ENCODE measurements at regions not wholly inside any gene's neighbourhood (a gene's known extent, or its start where the extent isn't known, plus 50 kb on each side); places are given as distances from the start of the nearest gene placed in this dataset.

DNA sequence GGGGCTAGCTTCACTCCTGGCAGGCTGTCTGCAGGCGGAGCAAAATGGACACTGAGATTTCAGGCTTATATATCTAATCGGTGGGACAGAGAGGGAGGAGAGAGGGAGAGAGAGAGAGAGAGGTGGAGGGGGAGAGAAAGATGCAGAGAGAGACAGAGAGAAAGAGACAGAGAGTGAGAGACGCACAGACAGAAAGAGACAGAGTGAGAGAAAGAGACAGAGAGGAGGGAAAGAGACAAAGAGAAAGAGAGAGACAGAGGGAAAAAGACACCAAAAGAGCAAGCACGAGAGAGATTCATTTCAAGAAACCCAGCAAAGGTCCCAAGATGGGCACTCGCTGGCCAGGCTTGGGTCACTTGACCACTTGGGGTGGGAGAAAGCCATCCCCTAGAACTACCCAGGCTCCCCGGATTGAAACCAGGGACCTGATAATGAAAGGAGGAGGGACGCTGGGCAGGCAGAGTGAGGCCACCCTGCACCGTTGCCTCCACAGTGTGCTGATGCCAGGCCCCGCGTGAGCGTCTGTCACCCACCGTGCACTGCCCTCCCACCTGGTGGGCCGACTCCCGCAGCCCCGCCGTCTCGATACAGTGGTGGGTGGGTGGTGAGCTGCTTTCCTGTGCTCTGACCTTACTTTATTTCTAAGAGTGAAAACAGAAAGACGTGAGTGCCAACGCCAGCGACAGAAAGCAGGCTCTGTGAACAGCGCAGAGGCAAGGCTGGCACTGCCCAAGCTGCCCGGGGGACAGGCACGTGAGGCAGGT, 67.9 kb upstream of the SLCO4A1 start:
- no peak for TF ChIP-seq EZH2 (IDR thresholded peaks at IDR 0.05; ENCODE audit: borderline replicate concordance, low read length)
- TF ChIP-seq, protein P1, sequence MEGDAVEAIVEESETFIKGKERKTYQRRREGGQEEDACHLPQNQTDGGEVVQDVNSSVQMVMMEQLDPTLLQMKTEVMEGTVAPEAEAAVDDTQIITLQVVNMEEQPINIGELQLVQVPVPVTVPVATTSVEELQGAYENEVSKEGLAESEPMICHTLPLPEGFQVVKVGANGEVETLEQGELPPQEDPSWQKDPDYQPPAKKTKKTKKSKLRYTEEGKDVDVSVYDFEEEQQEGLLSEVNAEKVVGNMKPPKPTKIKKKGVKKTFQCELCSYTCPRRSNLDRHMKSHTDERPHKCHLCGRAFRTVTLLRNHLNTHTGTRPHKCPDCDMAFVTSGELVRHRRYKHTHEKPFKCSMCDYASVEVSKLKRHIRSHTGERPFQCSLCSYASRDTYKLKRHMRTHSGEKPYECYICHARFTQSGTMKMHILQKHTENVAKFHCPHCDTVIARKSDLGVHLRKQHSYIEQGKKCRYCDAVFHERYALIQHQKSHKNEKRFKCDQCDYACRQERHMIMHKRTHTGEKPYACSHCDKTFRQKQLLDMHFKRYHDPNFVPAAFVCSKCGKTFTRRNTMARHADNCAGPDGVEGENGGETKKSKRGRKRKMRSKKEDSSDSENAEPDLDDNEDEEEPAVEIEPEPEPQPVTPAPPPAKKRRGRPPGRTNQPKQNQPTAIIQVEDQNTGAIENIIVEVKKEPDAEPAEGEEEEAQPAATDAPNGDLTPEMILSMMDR (IDR thresholded peaks at IDR 0.05; ENCODE audit: low read length) = no peak
- H3K79me2 ChIP-seq (ENCODE audit: insufficient read depth, low read length) = no peaks in the 10 kb centered on the region
- no peaks in the 10 kb centered on the region for H3K9me2 ChIP-seq (ENCODE audit: low read depth, low read length)
- no peaks in the 10 kb centered on the region for H3F3A ChIP-seq (ENCODE audit: insufficient read depth, low read length)
- no peaks in the 10 kb centered on the region for H4K20me1 ChIP-seq (ENCODE audit: insufficient read depth, low read length)
- no peaks in the 10 kb centered on the region for H3K9me3 ChIP-seq (ENCODE audit: low read length)
- H3K4me2 ChIP-seq (ENCODE audit: low read length) = no peak overlapping the region
- no peaks in the 10 kb centered on the region for H3K4me1 ChIP-seq (ENCODE audit: insufficient read depth, low read length, severe bottlenecking)
- H3K36me3 ChIP-seq (ENCODE audit: insufficient read depth, low read length) = no peaks in the 10 kb centered on the region
- H3K27ac ChIP-seq (ENCODE audit: low read depth, low read length, poor library complexity, severe bottlenecking) = no peak overlapping the region
- H3K27me3 ChIP-seq (ENCODE audit: insufficient read depth, low read length) = 0 out of 2 replicates have a peak, but pooled peaks cover 3% of the 10 kb centered on the region
- no peak overlapping the region for H3K9ac ChIP-seq (ENCODE audit: low read length)
- no peak overlapping the region for H3K4me3 ChIP-seq (ENCODE audit: low read depth, low read length, poor library complexity, severe bottlenecking)
- H2AFZ ChIP-seq (ENCODE audit: low read length) = no peak overlapping the region

DNA sequence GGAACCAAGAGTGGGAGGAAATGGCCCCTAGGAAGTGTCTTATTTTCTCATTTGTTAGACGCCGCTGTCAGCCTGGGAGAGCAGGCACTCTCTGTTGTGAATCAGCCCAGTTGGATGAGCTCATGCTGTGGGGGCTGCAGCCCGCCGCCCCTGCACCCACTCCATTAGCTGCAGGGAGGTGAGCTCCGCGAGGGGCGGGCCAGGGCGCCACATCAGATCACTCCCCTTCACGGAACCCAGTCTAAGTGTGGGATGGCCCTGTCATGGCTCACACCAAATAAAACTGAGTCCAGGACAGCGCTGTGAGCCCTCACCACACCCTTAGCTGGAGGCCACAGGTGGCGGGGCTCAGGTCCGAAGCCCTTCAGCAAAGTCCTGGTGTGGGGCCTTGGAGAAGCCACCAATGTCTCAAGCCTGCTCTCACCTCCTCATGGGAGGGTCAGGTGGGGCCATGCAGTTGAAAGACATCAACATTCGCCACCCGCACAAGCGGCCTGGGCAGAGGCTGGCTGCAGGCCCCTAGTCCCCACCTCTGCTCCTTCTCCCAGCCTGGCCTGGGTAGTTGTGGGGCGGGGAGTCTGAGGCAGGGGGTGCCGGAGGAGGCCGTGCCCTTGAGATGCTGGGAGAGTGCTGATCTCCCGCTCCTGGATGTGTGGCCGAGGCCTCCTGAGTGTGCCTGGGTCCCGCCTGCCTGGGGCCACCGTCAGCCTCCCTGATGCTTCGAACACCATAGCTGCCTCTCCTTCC, 66.2 kb upstream of the SLCO4A1 start:
- Histone ChIP-seq H3K79me2 (ENCODE audit: insufficient read depth, low read length) (no peaks in the 10 kb centered on the region), H3K4me3 (ENCODE audit: low read depth, low read length, poor library complexity, severe bottlenecking) (no peak overlapping the region)

DNA sequence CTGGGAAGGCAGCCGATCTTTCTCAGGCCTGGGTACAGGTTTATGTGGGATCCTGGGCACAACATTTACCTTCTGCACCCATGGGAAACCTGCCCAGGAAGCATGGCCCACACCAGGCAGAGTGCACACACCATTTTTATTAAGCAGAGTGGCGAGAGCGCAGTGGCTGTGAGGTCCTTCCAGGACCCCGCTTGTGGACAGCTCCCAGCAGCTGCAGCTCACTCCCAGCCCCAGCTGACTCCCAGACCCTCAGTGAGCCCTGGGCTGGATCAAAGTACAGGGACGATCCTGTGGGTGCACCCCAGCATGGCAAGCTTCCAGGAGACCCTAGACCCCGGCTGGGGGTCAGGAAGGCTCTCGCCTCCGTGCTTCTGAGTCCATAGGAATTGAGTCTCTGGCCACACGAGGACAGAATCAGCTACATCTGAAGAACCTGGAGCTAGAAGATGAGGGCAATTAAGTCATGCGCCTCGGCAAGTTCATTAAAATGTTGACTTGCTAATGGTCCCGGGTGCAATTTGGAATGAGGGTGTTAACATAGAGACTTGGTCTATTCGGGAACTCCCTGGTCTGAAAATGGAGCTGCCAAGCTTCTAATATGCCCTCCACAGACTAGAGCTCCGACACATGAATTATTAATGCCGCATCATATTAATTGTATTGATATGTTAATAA, 65.4 kb upstream of the SLCO4A1 start:
- Histone ChIP-seq H3K9me3 (ENCODE audit: low read length) (no peaks in the 10 kb centered on the region), H3K27ac (ENCODE audit: low read depth, low read length, poor library complexity, severe bottlenecking) (no peak overlapping the region), H3K9ac (ENCODE audit: low read length) (no peak overlapping the region), H3F3A (ENCODE audit: insufficient read depth, low read length) (no peaks in the 10 kb centered on the region), H3K9me2 (ENCODE audit: low read depth, low read length) (no peaks in the 10 kb centered on the region), H3K4me3 (ENCODE audit: low read depth, low read length, poor library complexity, severe bottlenecking) (no peak overlapping the region), H4K20me1 (ENCODE audit: insufficient read depth, low read length) (no peaks in the 10 kb centered on the region), H3K4me1 (ENCODE audit: insufficient read depth, low read length, severe bottlenecking) (no peaks in the 10 kb centered on the region), H3K36me3 (ENCODE audit: insufficient read depth, low read length) (no peaks in the 10 kb centered on the region), H3K4me2 (ENCODE audit: low read length) (no peak overlapping the region), H2AFZ (ENCODE audit: low read length) (no peak overlapping the region), H3K27me3 (ENCODE audit: insufficient read depth, low read length) (peaks cover 4% of the 10 kb centered on the region; the same call in 1 of the 2 replicates), H3K79me2 (ENCODE audit: insufficient read depth, low read length) (no peaks in the 10 kb centered on the region)
- TF ChIP-seq EZH2 (IDR thresholded peaks at IDR 0.05; ENCODE audit: borderline replicate concordance, low read length) = no peak
- TF ChIP-seq, protein P1 (IDR thresholded peaks at IDR 0.05; ENCODE audit: low read length) = no peak

More for the DNA sequence above, 66.2 kb upstream of the SLCO4A1 start:
- Histone ChIP-seq H3F3A (ENCODE audit: insufficient read depth, low read length) (no peaks in the 10 kb centered on the region), H3K9ac (ENCODE audit: low read length) (no peak overlapping the region), H3K4me2 (ENCODE audit: low read length) (no peak overlapping the region), H3K4me1 (ENCODE audit: insufficient read depth, low read length, severe bottlenecking) (no peaks in the 10 kb centered on the region), H3K9me3 (ENCODE audit: low read length) (no peaks in the 10 kb centered on the region), H4K20me1 (ENCODE audit: insufficient read depth, low read length) (no peaks in the 10 kb centered on the region), H3K9me2 (ENCODE audit: low read depth, low read length) (no peaks in the 10 kb centered on the region), H3K36me3 (ENCODE audit: insufficient read depth, low read length) (no peaks in the 10 kb centered on the region), H2AFZ (ENCODE audit: low read length) (no peak overlapping the region), H3K27ac (ENCODE audit: low read depth, low read length, poor library complexity, severe bottlenecking) (no peak overlapping the region), H3K27me3 (ENCODE audit: insufficient read depth, low read length) (peaks cover 4% of the 10 kb centered on the region; the same call in 1 of the 2 replicates)
- TF ChIP-seq, protein P1 (IDR thresholded peaks at IDR 0.05; ENCODE audit: low read length) = no peak
- TF ChIP-seq EZH2 (IDR thresholded peaks at IDR 0.05; ENCODE audit: borderline replicate concordance, low read length) = no peak
